CMK (cell line): ENCODE measurements at regions not wholly inside any gene's neighbourhood (a gene's known extent, or its start where the extent isn't known, plus 50 kb on each side); places are given as distances from the start of the nearest gene placed in this dataset.

ENCODE experiments used
- DNase-seq: peaks from one replicate; pipeline ENCODE4 v3.0.0-alpha.2; 2010; ENCODE audit warnings: low read depth

- no peak for DNase-seq
Observed at GRCh38 chr7:51368334-51368733, 51.7 kb upstream of the COBL start.

- DNase-seq, result no peak
Observed at GRCh38 chr7:51367614-51367968, 51.0 kb upstream of the COBL start.

GRCh38 chr7:51366930-51367613, 50.5 kb upstream of the COBL start:
- no peak for DNase-seq
